ENCODE measurements at regions not wholly inside any gene's neighbourhood (a gene's known extent, or its start where the extent isn't known, plus 50 kb on each side); places are given as distances from the start of the nearest gene placed in this dataset.

- no peaks in the 10 kb centered on the region for H3K27me3 ChIP-seq (ENCODE audit: control insufficient read depth, insufficient read depth, low read length)
- in situ Hi-C loops (cut with MboI; ENCODE audit: low sequenced_read_pairs): no loop called here
- BruUV-seq (replicated peaks): no TSS peak
- H3K56ac ChIP-seq (ENCODE audit: extremely low read depth, insufficient read depth, low read length): no peak overlapping the region
- TF ChIP-seq USF2 (IDR thresholded peaks at IDR 0.05; ENCODE audit: low read depth, low read length): no peak
- TF ChIP-seq BHLHE40 (IDR thresholded peaks at IDR 0.05; ENCODE audit: low read depth, low read length): no peak
- no peak for TF ChIP-seq CEBPB (IDR thresholded peaks at IDR 0.05; ENCODE audit: low read depth, low read length)
- TF ChIP-seq POLR2A (IDR thresholded peaks at IDR 0.05; ENCODE audit: low read depth, low read length): no peak
- no peak for TF ChIP-seq CHD1 (IDR thresholded peaks at IDR 0.05; ENCODE audit: low read depth, low read length)
- no peak for TF ChIP-seq MXI1 (IDR thresholded peaks at IDR 0.05; ENCODE audit: borderline replicate concordance, low read depth, low read length)
- no peak for TF ChIP-seq RCOR1 (IDR thresholded peaks at IDR 0.05; ENCODE audit: insufficient replicate concordance, low read length)
- no peak for TF ChIP-seq RAD21 (IDR thresholded peaks at IDR 0.05; ENCODE audit: low read length)
- no peak for TF ChIP-seq NFE2L2 (IDR thresholded peaks at IDR 0.05; ENCODE audit: low read depth, low read length)
- TF ChIP-seq FOS (IDR thresholded peaks at IDR 0.05; ENCODE audit: low read depth, low read length): no peak
- no peak for TF ChIP-seq MAZ (IDR thresholded peaks at IDR 0.05; ENCODE audit: borderline replicate concordance, low read depth, low read length)
- no peak for TF ChIP-seq CTCF (conservative IDR thresholded peaks at IDR 0.05; ENCODE audit: low read depth, low read length)
- TF ChIP-seq MAFK (IDR thresholded peaks at IDR 0.05; ENCODE audit: low read depth, low read length): no peak
- no peak for TF ChIP-seq SMC3 (IDR thresholded peaks at IDR 0.05; ENCODE audit: low read depth, low read length)
- TF ChIP-seq RFX5 (IDR thresholded peaks at IDR 0.05; ENCODE audit: low read depth, low read length): no peak
- TF ChIP-seq ELK1 (IDR thresholded peaks at IDR 0.05; ENCODE audit: borderline replicate concordance, low read depth, low read length): no peak
- no peak overlapping the region for H4K8ac ChIP-seq (ENCODE audit: low read depth in 2 of 2, low read length in 2 of 2)
- H3K27ac ChIP-seq (ENCODE audit: insufficient read depth, low read length): no peak overlapping the region
- ATAC-seq (ENCODE audit: low read depth) (no peak), DNase-seq (no peak)
- no peaks in the 10 kb centered on the region for H3K36me3 ChIP-seq (ENCODE audit: control insufficient read depth, insufficient read depth, low read length)
- no peak overlapping the region for H2AK5ac ChIP-seq (ENCODE audit: low read depth, low read length)
- H3K18ac ChIP-seq (ENCODE audit: low read depth, low read length): no peak overlapping the region
- H3K14ac ChIP-seq (replicated peaks; ENCODE audit: low read depth, low read length): no peak overlapping the region
- intact Hi-C loops (cut with micrococcal nuclease): no loop called here
- ChIA-PET CTCF (interaction anchor here (1.1 kb wide), 1 partner anchor 11 kb away, joined by 3 read pairs; no protein-coding TSS in a partner anchor), POLR2A (ENCODE audit: unreplicated experiment) (no interaction called here)
- no peak overlapping the region for H2AK9ac ChIP-seq (replicated peaks; ENCODE audit: low read depth, low read length, poor library complexity)
- dilution Hi-C loops (cut with HindIII; ENCODE audit: low sequenced_read_pairs, unreplicated experiment): no loop called here
- no peak overlapping the region for H3K4ac ChIP-seq (ENCODE audit: low read depth, low read length)
- no peaks in the 10 kb centered on the region for H3K9me1 ChIP-seq (ENCODE audit: insufficient read depth, low read length)
- H2BK15ac ChIP-seq (ENCODE audit: low read depth, low read length): no peak overlapping the region
- H4K20me1 ChIP-seq (ENCODE audit: insufficient read depth, low read length): no peaks in the 10 kb centered on the region
- WGBS, 2 experiments (ENCODE audit: extremely low coverage in 2 of 2, insufficient read length in 1 of 2): no CpG with 5 or more reads among the region's 1 CpG
- H2BK120ac ChIP-seq (ENCODE audit: low read depth, low read length): no peak overlapping the region
- H2BK5ac ChIP-seq (ENCODE audit: low read depth, low read length, poor library complexity, severe bottlenecking): no peak overlapping the region
- no peak overlapping the region for H3K9ac ChIP-seq (ENCODE audit: low read depth, low read length)
- H3K4me1 ChIP-seq (ENCODE audit: control insufficient read depth, insufficient read depth, low read length): no peaks in the 10 kb centered on the region
- no peak overlapping the region for H4K91ac ChIP-seq (ENCODE audit: insufficient read depth, low read depth, low read length)
- H2AFZ ChIP-seq (replicated peaks; ENCODE audit: low read length, poor library complexity): no peak overlapping the region
- H3K9me3 ChIP-seq (ENCODE audit: control insufficient read depth, insufficient read depth, low read length): no peaks in the 10 kb centered on the region
- no peaks in the 10 kb centered on the region for H3K79me1 ChIP-seq (ENCODE audit: low read depth in 1 of 2, low read length in 2 of 2)
- no peak overlapping the region for H3K4me3 ChIP-seq (ENCODE audit: insufficient read depth, low read depth, low read length)
- H3K23ac ChIP-seq (ENCODE audit: low read depth, low read length): no peak overlapping the region
- no peak overlapping the region for H2BK20ac ChIP-seq (ENCODE audit: low read depth, low read length)
- no peak overlapping the region for H4K5ac ChIP-seq (ENCODE audit: low read depth, low read length)
- H3K4me2 ChIP-seq (ENCODE audit: low read depth, low read length): no peak overlapping the region
Measured at GRCh38 chr4:156186111-156186510, 232.4 kb upstream of the CTSO start.
